Duodenal mucosa (tissue), 2 donors: ENCODE measurements at regions not wholly inside any gene's neighbourhood (a gene's known extent, or its start where the extent isn't known, plus 50 kb on each side); places are given as distances from the start of the nearest gene placed in this dataset.

Source experiments
- H3K27ac ChIP-seq: one replicate; pipeline ENCODE4 v1.7.0; 2013; ENCODE audit warnings: low read depth, low read length
- H3K27me3 ChIP-seq, 2 donors: one replicate each; pipeline ENCODE4 v1.7.0; 2013; ENCODE audit warnings: low read length in 2 of 2, control low read depth in 1 of 2; ENCODE audit not compliant: insufficient read depth in 2 of 2, control insufficient read depth in 1 of 2
- H3K36me3 ChIP-seq, 2 donors: one replicate each; pipeline ENCODE4 v1.7.0; 2013; ENCODE audit warnings: low read length in 2 of 2, control low read depth in 1 of 2; ENCODE audit not compliant: insufficient read depth in 2 of 2, control insufficient read depth in 1 of 2
- H3K4me1 ChIP-seq, 2 donors: one replicate each; pipeline ENCODE4 v1.7.0; 2013; ENCODE audit warnings: low read length in 2 of 2, control low read depth in 1 of 2; ENCODE audit not compliant: insufficient read depth in 2 of 2, control insufficient read depth in 1 of 2
- H3K4me3 ChIP-seq, 2 donors: one replicate each; pipeline ENCODE4 v1.7.0; 2013; ENCODE audit warnings: low read length in 2 of 2, low read depth in 1 of 2
- H3K9ac ChIP-seq, 2 donors: one replicate each; pipeline ENCODE4 v1.7.0; 2013; ENCODE audit warnings: low read length in 2 of 2, low read depth in 1 of 2
- H3K9me3 ChIP-seq, 2 donors: one replicate each; pipeline ENCODE4 v1.7.0; 2013; ENCODE audit warnings: low read length in 2 of 2, control low read depth in 1 of 2; ENCODE audit not compliant: control insufficient read depth in 1 of 2

DNA sequence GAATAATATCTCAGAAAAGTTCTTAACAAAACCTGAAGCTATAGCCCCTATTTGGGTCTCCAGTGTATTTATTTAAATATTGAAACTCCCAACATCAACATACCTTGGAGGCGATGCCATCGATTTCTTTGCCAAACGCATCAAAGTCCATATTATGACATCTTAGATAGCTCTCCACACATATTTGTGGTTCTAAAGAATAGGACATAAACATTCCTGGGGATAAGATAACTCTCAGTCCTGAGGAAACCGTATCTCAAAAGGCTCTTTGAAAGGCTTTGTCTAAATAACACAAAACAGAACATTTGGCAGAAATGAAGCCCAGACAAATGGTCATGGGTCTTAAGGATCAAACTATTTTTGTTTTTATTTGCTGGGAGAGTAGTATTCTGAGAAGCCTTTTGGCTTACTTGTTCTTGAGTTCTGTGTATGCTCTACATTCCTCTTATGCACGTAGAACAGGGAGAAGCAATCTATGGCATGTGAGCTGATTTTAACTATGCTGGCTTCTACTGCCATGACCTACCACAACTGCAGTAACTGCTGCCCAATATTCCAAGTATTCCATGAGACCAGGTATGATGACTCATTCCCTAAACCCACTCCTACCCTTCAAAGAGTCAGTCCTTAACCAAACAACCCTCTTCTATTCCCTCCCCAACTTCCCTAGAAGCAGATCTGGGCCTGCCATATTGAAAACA lies 279.0 kb upstream of the ZFHX3 start:
- H3K36me3 ChIP-seq = no peaks in the 10 kb centered on the region
- no peak overlapping the region for H3K4me3 ChIP-seq
- H3K4me1 ChIP-seq = no peaks in the 10 kb centered on the region
- no peaks in the 10 kb centered on the region for H3K27me3 ChIP-seq
- no peak overlapping the region for H3K27ac ChIP-seq
- no peaks in the 10 kb centered on the region for H3K9me3 ChIP-seq
- no peak overlapping the region for H3K9ac ChIP-seq

DNA sequence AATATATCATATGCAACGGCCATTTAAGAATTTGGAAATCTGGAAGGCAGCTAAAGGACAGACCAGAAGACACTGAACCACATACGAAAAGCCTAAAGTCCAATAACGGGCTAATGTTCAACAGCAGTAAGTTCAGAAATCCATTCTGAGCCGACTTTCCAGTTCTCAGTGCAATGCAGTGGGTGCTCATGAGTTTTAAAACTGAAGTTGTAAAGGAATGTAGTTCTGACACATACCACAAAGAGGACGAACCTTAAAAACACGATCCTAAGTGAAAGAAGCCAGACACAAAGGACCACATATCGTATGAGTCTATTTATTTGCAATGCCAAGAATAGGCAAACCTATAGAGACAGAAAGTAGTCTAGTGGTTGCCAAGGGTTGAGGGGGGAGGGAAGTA lies 278.3 kb upstream of the ZFHX3 start:
- no peaks in the 10 kb centered on the region for H3K4me1 ChIP-seq

DNA sequence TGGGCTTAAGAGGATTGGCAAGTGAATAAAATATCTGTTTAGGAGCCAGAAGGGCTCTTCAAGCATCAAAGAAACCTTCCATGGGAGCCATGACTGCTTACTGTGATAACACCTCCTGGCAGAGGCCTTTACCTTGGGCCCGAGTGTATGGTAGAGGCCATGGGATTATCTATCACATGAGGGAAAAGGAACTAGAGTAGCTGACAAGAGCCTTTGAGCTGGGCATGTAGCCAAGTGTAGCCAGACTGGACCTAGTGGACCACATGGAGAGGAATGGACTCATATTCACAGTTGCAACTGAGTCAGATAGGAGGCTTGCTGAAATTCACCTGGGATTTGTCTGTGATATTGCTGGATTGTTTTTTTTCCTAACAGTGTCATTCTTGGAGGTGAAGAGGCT lies 276.0 kb upstream of the ZFHX3 start:
- no peak overlapping the region for H3K9ac ChIP-seq

More for the DNA sequence above, 278.3 kb upstream of the ZFHX3 start:
- Histone ChIP-seq H3K36me3 (no peaks in the 10 kb centered on the region), H3K4me3 (no peak overlapping the region), H3K9me3 (no peaks in the 10 kb centered on the region), H3K27me3 (no peaks in the 10 kb centered on the region), H3K9ac (no peak overlapping the region), H3K27ac (no peak overlapping the region)

DNA sequence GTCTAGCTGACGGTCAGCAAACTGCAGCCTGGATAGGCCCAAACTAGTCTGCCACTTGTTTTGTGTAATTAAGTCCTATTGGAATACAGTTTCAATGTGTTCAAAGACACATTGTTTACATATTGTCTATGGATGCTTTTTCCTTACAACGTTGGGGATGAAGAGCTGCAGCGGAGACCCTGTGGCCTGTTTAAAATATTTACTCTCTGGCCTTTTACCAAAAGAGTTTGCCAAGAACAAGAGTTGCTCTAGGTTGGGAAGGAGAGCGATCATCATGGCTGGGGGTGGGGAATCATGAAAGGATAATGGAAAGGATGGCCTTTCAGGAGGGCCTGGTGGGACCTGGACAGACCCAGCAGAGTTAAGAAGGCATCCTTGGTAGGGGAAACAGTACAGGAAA lies 274.9 kb upstream of the ZFHX3 start:
- H3K4me3 ChIP-seq = no peak overlapping the region
- no peaks in the 10 kb centered on the region for H3K36me3 ChIP-seq
- no peaks in the 10 kb centered on the region for H3K27me3 ChIP-seq
- no peak overlapping the region for H3K27ac ChIP-seq
- H3K9me3 ChIP-seq = no peaks in the 10 kb centered on the region
- H3K9ac ChIP-seq = no peak overlapping the region
- no peaks in the 10 kb centered on the region for H3K4me1 ChIP-seq

More for the DNA sequence above, 276.0 kb upstream of the ZFHX3 start:
- no peaks in the 10 kb centered on the region for H3K36me3 ChIP-seq
- no peaks in the 10 kb centered on the region for H3K4me1 ChIP-seq
- H3K9me3 ChIP-seq = no peaks in the 10 kb centered on the region
- H3K27me3 ChIP-seq = no peaks in the 10 kb centered on the region
- H3K27ac ChIP-seq = no peak overlapping the region
- no peak overlapping the region for H3K4me3 ChIP-seq

DNA sequence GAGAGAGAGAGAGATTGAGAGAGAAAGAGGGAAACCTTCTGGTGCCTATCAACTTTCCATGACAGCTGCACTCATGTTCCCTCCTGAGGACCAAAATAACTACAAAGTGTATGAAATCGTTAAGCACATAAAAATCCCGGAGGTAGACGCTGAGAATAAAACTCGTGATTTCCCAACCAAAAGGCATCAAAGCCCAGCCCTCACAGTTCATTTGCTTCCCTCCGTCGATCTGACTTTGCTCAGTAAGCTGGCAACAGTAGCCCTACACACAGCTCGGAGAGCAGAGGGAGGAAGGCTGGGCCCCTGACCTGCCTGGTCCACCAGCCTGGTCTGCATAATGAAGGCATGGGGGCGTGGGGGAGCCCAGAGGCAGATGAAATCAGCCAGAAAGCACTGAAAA lies 273.9 kb upstream of the ZFHX3 start:
- no peak overlapping the region for H3K27ac ChIP-seq
- no peak overlapping the region for H3K9ac ChIP-seq
- no peaks in the 10 kb centered on the region for H3K4me1 ChIP-seq
- no peaks in the 10 kb centered on the region for H3K9me3 ChIP-seq
- no peaks in the 10 kb centered on the region for H3K36me3 ChIP-seq
- no peaks in the 10 kb centered on the region for H3K27me3 ChIP-seq
- no peak overlapping the region for H3K4me3 ChIP-seq

DNA sequence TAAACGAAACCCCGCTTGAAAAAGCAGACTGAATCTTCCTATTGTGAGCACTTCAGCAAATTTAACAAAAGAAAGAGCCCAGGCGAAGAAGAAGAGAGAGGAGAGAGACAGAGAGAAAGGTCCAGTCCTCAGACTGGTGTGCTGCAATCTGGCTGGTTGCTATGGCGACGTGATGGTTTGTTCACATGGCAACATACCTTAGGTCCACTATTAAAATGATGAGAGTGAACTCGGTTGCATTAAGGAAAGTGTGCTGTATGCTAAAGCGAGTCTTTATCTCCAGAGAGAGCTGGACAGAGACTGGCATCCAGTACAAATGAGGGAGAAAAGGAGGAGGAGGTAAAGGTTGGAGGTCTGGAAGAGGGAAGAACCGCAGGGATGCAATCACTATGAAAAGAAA lies 271.8 kb upstream of the ZFHX3 start:
- H3K9me3 ChIP-seq = no peaks in the 10 kb centered on the region
- no peak overlapping the region for H3K27ac ChIP-seq
- H3K4me1 ChIP-seq = no peaks in the 10 kb centered on the region
- H3K4me3 ChIP-seq = no peak overlapping the region
- no peaks in the 10 kb centered on the region for H3K27me3 ChIP-seq
- no peaks in the 10 kb centered on the region for H3K36me3 ChIP-seq
- H3K9ac ChIP-seq = no peak overlapping the region

DNA sequence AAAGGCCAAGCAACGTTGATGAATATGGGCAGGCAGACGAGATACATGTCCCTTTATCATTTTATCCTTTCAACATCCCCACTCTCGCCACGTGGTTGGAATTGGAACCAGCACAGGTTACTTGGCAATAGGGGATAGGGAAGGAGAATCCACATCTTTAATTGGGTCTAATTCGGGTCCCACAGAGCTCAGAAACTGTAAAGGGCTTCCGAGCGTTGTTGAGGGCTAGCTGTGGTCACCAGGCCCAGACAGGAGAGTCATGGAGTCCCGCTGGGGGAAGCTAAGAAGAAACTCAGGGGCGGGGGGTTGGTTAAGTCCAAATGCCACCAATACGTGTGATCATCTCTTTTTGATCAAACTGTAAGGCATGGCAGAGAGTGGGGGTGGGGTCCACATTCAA lies 271.3 kb upstream of the ZFHX3 start:
- Histone ChIP-seq H3K9ac (no peak overlapping the region), H3K36me3 (no peaks in the 10 kb centered on the region), H3K9me3 (no peaks in the 10 kb centered on the region), H3K4me3 (no peak overlapping the region), H3K27me3 (no peaks in the 10 kb centered on the region), H3K27ac (no peak overlapping the region), H3K4me1 (no peaks in the 10 kb centered on the region)

DNA sequence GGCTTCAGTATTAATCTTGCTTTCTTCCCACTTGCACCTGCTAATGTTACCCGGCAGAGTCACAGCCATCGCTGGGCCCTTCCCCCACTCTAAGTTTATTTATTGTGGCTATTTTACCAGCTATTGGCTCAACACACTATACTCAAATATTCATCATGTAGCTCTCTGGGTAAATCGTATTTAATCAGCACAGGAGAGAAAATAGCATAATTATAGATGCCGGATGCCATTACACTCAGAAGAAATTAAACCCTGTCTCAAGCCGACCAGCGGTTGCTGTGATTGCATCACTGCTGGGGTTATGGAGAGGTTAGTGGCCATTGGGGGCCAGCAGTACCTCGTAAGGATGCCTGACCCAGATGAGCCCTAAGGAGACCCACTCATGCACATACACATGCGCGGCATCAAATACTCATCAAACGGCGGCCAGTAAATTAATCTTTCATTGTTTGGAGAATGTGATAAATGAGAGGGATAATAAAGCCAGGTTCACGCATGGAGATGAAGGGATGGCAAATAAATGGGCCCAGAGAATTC lies 269.5 kb upstream of the ZFHX3 start:
- Histone ChIP-seq H3K4me3 (no peak overlapping the region), H3K36me3 (no peaks in the 10 kb centered on the region), H3K9ac (no peak overlapping the region), H3K4me1 (no peaks in the 10 kb centered on the region), H3K27ac (no peak overlapping the region), H3K9me3 (no peaks in the 10 kb centered on the region), H3K27me3 (no peaks in the 10 kb centered on the region)

DNA sequence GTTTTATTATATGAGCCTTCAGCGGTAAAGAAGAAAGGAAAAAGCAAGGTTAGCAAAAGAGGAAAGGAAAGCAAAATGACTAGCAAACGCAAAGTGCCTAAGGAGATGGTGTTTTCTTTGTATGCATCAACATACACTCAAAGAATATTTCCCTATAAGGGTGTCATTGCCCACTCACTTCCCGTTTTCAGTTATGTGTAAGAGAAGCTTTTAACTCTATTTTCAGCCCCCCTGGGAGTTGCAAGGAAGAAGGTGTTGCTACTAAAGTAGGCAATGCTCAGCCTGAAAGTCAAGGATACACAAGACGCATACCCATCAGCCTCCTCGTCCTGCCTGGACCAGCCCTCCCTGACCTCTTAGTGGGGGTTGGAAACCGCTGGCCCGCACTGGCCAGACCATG lies 267.7 kb upstream of the ZFHX3 start:
- Histone ChIP-seq H3K4me3 (no peak overlapping the region), H3K9me3 (no peaks in the 10 kb centered on the region), H3K36me3 (no peaks in the 10 kb centered on the region), H3K4me1 (no peaks in the 10 kb centered on the region), H3K27me3 (no peaks in the 10 kb centered on the region), H3K27ac (no peak overlapping the region), H3K9ac (no peak overlapping the region)

DNA sequence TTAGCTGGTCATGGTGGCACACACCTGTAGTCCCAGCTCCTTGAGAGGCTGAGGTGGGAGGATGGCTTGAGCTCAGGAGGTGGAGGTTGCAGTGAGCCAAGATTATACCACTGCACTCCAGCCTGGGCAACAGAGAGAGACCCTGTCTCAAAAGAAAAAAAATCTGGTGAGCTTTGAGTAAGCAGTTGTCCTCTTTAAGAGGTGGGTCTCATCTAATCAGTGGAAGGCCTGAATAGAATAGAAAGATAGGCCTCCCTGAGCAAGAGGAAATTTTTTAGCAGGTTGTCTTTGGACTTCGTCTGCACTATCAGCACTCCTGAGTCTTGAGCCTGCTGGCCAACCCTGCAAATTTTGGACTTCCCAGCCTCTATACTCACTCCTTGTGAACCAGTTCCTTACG lies 266.0 kb upstream of the ZFHX3 start:
- Histone ChIP-seq H3K4me3 (no peak overlapping the region), H3K9me3 (no peaks in the 10 kb centered on the region), H3K27me3 (no peaks in the 10 kb centered on the region), H3K27ac (no peak overlapping the region), H3K9ac (no peak overlapping the region), H3K4me1 (no peaks in the 10 kb centered on the region), H3K36me3 (no peaks in the 10 kb centered on the region)
